ENCODE measurements at regions not wholly inside any gene's neighbourhood (a gene's known extent, or its start where the extent isn't known, plus 50 kb on each side); places are given as distances from the start of the nearest gene placed in this dataset.

DNA sequence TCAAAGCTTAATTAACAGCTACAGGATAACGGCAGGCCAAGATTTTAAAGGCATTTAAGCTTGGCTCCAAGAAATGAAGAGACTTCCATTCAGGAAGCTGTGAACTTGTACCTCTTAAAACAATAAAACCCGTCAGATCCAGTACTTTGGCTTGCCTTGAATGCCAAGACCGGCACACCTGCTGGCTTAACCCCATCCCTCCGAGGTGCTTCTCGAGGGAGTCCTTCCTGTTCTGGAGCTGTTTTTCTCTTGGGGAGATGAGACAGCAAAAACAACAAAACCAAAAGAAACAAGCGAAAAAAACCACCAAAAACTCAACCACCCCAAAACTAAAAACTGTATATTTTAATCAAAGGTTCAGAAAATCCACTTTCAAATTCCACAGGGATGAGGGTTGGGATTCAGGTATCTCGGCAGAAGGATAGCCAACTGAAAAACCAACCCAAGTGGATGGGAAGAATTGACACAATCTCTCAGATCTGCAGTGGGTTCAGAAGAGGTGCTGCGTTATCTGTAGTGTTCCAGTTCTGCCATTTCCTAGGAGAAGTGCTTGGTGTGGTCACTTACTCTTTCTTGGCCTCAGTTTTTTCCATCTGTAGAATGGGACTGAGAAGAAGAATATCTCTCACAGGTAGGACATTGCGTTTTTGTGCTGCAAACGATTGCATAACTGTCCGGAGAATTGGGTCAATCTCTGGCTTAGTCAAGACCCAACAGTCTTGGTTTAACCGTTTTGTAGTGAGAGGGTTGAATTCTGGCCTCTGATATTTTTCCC, 420.1 kb downstream of the VRK1 start:
- no peak for DNase-seq

DNA sequence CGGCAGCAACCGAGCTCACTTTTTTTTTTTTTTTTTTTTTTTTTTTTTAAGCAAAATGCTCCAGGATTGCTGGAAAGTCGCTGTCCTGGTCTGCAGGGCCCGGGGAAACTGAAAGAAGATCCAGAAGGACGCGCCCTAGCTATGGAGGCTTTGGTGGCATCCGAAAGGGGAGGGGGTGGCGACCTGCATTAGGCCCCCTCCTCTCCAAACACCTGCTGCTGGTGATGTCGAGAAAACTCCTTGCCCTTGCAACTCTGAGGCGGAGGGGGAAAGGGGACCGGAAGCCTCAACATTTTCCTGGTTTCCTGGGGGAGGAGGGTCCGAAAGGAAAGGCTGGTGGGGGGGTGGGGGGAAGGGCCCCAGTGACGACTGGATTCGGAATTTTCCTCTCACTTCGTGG, 421.1 kb downstream of the VRK1 start:
- no peak for DNase-seq

GRCh38 chr14:97218691-97219430, 421.7 kb downstream of the VRK1 start:
- DNase-seq = no peak

- no peak for DNase-seq
Measured at GRCh38 chr14:97219431-97220017, 422.3 kb downstream of the VRK1 start.

- DNase-seq = no peak
Measured at GRCh38 chr14:97221572-97222285, 424.5 kb downstream of the VRK1 start.

DNA sequence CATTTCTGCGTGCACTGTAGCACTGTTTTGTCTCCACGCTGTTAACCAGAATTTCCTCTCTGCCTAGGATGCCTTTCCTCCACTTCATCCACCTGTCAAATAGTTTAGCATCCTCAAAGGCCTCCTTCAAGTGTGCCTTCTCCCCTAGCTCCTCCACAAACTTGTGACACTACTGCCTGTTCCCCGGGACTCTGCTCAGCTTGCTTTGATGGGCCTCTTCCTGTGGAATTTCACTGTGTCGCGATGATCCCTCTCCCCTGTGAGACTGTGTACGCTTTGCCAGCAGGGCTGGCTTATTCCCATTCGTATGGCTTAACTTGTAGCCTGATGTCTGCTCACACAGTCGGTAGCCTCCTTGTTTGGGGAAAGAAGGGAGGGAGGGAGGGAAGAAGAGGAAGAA, 426.8 kb downstream of the VRK1 start:
- no peak for DNase-seq

- DNase-seq = no peak
Measured at GRCh38 chr14:97230051-97230450, 432.9 kb downstream of the VRK1 start.

DNA sequence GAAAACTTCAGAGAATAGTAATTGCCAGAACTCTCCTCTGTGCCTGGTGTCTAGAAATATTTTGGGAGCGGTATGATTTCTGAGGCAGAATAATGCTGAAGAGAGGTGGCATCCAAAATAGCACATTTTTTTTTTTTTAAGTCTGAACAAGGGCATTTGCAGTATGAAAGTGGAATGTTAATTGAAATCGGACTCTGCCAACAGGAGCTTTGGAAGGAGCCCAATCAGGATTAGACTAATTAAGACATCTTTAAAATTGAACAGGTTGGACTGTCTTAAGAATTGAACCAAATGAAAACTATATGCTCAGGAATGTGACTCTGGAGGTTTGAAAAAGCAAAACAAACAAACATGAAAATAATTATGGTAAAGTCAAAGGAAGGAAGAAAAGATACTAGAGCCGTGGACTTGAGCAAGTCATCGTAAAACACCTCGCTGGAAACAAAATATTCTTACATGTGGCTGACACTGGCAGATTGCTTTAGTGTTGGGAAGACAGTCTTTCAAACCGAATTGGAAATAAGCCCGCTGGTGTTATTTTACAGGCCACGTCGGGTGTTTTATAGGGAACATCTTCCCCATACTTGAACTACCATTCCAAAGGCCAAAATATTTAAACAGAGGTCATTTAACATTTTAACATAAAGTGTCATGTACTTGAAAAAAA, 436.3 kb downstream of the VRK1 start:
- no peak for DNase-seq

GRCh38 chr14:97246648-97247047, 449.5 kb downstream of the VRK1 start:
- DNase-seq = no peak

DNA sequence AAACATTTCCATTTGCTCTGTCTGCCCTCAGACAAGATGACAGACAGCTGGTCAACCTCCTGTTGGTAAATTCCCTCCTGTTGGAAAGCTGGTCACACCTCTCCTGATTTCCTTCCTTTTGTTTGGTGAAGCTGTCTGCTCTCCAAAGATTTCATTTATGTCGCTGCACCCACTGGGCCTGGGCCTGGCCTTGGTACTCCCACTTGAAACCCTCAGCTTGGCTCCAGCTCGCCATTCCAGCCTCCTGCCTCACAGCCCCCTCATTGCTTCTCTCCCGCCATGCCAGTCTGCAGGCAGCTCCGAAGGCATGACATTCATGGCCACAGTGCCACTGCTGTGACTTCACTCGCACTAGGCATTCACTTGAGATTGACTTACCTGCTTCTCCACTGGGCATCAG, 451.8 kb downstream of the VRK1 start:
- DNase-seq = no peak

GRCh38 chr14:97250931-97251330, 453.7 kb downstream of the VRK1 start:
- no peak for DNase-seq

DNA sequence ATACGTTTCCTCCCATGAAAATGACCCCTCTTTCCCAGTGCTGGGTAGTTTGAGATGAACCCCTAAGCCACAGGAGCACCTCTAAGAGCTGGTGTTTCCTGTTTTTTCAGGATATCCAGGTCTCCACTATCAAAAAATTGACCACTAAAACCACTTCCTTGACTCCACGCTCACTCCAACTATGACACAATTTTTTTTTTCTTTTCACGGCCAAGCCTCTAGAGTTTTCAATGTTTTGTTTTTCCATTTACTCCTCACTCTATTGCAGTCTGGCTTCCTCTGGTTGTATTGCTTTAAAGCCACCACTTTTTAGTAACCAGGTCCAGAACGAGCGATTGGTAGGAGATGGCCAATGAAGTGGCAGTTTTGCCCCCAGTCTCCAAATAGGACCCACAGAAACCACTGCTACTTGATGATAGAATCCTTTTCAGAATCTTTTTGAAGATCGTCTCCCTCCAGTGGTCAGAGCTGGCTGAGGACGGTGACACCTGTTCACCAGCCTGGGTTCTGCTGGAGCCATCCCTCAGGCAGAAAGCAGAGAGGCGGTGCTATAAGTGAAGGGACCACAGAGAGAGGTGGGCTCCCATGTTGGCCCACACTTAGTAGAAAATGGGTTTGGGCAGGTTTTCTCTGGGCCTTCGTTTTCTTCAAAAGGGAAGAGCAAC, 454.4 kb downstream of the VRK1 start:
- no peak for DNase-seq

DNA sequence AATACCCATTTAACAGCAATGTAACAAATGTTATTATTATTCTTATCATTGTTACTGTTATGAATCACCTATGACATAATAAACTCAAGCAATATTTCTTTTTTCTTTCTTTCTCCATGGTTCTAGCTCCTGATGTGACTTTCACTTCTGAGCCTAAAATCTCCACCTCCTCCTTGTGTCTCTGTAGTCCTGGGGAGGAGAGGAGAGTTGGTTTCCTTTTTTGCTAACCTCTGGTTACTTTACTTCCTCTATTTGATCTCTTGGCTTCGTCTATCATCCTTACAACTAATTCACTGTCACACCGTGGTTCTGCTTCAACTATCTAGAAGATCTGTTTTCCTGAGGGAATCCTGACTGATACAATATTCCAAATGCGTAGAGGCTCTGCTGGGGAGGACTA, 456.6 kb downstream of the VRK1 start:
- no peak for DNase-seq

GRCh38 chr14:97262336-97262735, 465.2 kb downstream of the VRK1 start:
- DNase-seq = no peak

GRCh38 chr14:97264516-97265230, 467.5 kb downstream of the VRK1 start:
- no peak for DNase-seq

DNA sequence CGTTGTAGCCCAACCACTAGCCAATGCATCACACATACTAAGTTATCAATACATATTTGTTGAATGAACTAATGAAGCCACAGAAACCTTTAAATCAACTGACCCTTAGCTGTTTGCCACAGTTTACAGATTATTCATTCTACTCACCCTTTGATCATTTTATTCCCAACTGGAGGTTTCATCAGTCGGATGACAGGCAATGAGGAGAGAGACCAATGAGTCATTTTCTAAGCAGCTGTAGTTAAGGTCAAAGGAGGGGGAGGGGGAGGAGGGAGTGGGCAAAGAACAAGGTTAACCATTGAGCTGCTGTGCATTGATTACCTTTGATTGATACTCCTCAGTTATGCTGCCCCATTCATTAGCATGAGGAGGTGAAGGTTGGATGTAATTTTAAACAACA, 469.5 kb downstream of the VRK1 start:
- no peak for DNase-seq

DNA sequence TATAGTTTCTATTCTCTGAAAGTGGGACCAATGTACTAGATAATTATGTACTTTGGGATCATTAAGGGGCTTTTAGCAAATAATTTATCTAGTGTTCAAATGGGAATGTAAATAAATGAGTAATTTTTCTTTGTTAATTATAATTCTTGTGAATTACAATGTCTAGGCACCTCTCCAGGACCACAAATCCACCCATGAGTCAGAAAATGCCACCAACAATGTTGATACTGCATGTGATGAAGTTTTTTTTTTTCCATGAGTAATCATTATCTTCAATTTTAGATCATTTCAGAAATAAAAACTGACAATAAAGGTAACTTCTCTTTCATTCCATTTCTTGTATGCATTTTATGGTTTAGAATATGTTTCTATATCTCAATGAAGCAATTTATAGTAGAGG, 470.3 kb downstream of the VRK1 start:
- no peak for DNase-seq

DNA sequence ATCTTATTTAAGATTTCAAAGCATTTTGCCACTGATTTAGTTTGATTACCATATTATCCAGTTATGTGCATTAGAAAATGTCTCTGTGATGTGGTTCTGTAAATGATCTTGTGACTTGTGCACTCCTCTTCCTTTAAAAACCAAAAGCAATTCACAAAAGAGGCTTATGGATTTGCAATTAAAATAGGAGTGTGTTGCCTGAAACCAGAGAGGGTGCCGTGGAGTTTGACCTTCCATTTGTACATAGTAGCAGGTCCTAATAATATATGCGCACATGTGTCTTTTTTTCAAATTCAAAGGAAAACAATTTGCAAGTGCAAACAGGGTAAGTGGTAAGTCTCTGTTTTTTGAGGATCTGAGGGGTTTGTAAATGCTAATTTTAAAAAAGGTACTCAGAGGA, 470.9 kb downstream of the VRK1 start:
- DNase-seq = no peak

GRCh38 chr14:97270308-97270707, 473.1 kb downstream of the VRK1 start:
- DNase-seq = no peak

DNA sequence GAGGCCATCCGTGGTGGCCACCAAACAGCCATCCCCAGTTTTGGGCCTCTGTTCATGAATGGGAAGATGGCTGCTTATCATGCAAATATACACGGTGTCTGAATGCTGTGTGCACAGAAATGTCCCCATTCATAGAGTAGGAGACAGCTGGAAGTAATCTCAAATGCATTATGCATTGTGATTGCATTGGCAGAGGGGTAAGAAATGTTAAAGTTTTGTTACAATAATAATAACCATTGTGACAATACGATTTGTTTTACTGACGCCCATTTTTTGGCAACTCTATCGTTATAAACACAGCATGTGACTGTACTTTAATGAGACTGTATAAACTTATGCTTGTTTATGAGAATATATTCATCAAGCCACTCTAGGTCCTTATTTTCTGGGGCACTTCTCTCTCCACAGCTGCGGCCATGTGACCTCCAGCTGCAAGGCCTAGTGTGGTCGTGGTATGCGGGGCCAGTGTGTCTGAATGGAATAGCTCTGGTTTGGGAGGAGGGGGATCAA, 474.3 kb downstream of the VRK1 start:
- no peak for DNase-seq

DNA sequence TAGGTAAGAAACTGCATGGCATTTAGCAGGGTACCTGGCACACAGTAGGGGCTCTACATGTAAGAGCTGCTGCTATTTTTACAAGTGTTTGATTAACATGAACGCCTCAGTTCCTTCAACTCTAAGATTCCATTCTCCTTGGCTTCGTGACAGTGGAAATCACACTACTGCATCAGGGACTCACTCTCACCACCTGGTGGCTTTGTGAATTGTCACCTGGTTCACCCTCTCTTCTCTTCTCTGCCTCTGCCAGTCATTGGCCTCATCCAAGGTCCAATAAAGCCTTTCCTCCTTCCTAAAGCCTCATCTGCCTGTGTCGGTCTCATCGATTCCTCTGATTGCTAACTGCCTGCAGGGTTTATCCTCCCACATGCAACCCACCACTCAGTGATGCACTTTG, 476.4 kb downstream of the VRK1 start:
- no peak for DNase-seq

DNA sequence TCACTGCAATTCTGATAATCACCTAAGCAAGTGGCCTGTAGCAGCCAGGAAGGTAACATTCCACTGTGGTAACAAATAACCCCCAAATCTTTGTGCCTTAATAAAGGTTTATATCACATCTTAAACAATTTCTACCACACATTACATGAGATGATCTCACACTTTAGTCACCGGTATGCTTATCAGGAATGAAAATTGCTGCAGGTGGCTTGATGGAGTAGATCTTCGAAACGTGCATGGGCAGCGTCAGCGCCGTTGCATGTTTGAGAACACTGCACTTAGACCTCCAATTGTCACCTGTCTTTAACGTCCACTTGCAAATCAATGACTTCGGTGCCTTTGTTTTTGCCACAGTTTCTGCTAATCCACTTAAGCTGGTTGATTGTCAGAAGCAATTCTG, 477.4 kb downstream of the VRK1 start:
- DNase-seq = no peak
